ENCODE measurements at regions not wholly inside any gene's neighbourhood (a gene's known extent, or its start where the extent isn't known, plus 50 kb on each side); places are given as distances from the start of the nearest gene placed in this dataset.

DNA sequence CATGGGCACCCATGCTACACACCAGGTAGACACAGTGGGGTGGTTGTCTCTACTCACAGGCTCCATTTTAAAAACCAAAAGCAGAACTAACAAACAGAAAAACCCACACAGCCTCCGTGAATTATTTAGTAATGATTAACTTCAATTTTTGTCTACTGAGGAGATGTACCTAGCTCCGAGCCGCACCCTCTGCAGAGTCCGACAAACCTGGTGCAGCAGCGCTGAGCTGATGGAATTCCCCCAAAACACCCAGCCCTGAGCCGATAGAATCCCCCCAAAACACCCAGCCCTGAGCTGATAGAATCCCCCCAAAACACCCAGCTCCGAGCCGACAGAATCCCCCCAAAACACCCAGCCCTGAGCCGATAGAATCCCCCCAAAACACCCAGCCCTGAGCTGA lies 927.0 kb downstream of the BRD1 start:
- Mint-ChIP-seq H3K4me1 (no peaks in the 10 kb centered on the region), H3K4me3 (no peak overlapping the region), H3K27me3 (no peaks in the 10 kb centered on the region), H3K27ac (no peak overlapping the region), H3K9me3 (ENCODE audit: insufficient read depth) (no peaks in the 10 kb centered on the region)
- WGBS (ENCODE audit: insufficient coverage) = 88% methylated on average over 5 of the region's 9 CpGs
- H3K79me2 ChIP-seq (ENCODE audit: control insufficient read depth, insufficient read depth, low read length) = no peaks in the 10 kb centered on the region
- H3K9me3 ChIP-seq (ENCODE audit: control extremely low read depth in 1 of 3, control insufficient read depth in 2 of 3, insufficient read depth in 1 of 3, low read length in 2 of 3) = peaks cover 0 to 20% (median 0%) of the 10 kb centered on the region in 3 donors
- H2AFZ ChIP-seq (ENCODE audit: insufficient read depth, low read depth, low read length, poor library complexity, severe bottlenecking) = no peak overlapping the region
- POLR2A ChIA-PET = no interaction called here
- no peaks in the 10 kb centered on the region for H3K27me3 ChIP-seq (replicated peaks in 1 of 4; ENCODE audit: control extremely low read depth in 1 of 4, control insufficient read depth in 3 of 4, insufficient read depth in 4 of 4, low read length in 3 of 4)
- DNase-seq (no peak), ATAC-seq (ENCODE audit: low read depth) (no peak)
- TF ChIP-seq EZH2 (IDR thresholded peaks at IDR 0.05; ENCODE audit: borderline replicate concordance, insufficient read depth, low read depth, low read length, poor library complexity, severe bottlenecking) = no peak
- TF ChIP-seq, protein P1, sequence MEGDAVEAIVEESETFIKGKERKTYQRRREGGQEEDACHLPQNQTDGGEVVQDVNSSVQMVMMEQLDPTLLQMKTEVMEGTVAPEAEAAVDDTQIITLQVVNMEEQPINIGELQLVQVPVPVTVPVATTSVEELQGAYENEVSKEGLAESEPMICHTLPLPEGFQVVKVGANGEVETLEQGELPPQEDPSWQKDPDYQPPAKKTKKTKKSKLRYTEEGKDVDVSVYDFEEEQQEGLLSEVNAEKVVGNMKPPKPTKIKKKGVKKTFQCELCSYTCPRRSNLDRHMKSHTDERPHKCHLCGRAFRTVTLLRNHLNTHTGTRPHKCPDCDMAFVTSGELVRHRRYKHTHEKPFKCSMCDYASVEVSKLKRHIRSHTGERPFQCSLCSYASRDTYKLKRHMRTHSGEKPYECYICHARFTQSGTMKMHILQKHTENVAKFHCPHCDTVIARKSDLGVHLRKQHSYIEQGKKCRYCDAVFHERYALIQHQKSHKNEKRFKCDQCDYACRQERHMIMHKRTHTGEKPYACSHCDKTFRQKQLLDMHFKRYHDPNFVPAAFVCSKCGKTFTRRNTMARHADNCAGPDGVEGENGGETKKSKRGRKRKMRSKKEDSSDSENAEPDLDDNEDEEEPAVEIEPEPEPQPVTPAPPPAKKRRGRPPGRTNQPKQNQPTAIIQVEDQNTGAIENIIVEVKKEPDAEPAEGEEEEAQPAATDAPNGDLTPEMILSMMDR (IDR thresholded peaks at IDR 0.05) = no peak
- H3K4me2 ChIP-seq (replicated peaks; ENCODE audit: low read depth, low read length, poor library complexity, severe bottlenecking) = no peak overlapping the region
- no peak overlapping the region for H3K9ac ChIP-seq (ENCODE audit: low read length)
- H3K4me3 ChIP-seq (ENCODE audit: control extremely low read depth in 1 of 5, extremely low read depth in 1 of 5, insufficient read depth in 1 of 5, low read depth in 2 of 5, low read length in 4 of 5) = no peak overlapping the region
- H3K27ac ChIP-seq (ENCODE audit: low read length in 2 of 2) = no peak overlapping the region
- CTCF ChIA-PET = no interaction called here
- H3K36me3 ChIP-seq (replicated peaks in 1 of 2; ENCODE audit: control extremely low read depth in 1 of 2, control insufficient read depth in 1 of 2, extremely low read depth in 1 of 2, insufficient read depth in 2 of 2, low read length in 1 of 2) = no peaks in the 10 kb centered on the region
- no peaks in the 10 kb centered on the region for H3K4me1 ChIP-seq (ENCODE audit: control insufficient read depth in 2 of 2, insufficient read depth in 2 of 2, low read length in 2 of 2)
- no peaks in the 10 kb centered on the region for H4K20me1 ChIP-seq (ENCODE audit: control insufficient read depth, insufficient read depth, low read length, poor library complexity, severe bottlenecking)
- intact Hi-C loops (cut with micrococcal nuclease) = no loop called here

DNA sequence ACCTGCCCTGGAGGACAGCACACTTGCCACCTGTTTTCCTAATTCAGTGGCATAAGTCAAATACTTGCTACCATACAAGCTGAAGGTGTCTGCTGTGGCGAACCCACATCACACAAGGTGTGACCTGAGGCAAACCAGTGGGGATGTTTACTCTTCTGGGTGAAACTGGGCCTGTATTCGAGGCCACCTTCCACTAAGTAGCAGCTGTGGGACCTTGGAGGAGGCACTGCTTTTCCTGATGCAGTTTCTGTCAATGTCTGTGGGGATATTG lies 927.4 kb downstream of the BRD1 start:
- ChIA-PET CTCF (no interaction called here), POLR2A (no interaction called here)
- Mint-ChIP-seq H3K27me3 (no peaks in the 10 kb centered on the region), H3K9me3 (ENCODE audit: insufficient read depth) (no peaks in the 10 kb centered on the region), H3K27ac (no peak overlapping the region), H3K4me1 (no peaks in the 10 kb centered on the region), H3K4me3 (no peak overlapping the region)
- 70% methylated on average over 1 of the region's 2 CpGs for WGBS (ENCODE audit: insufficient coverage)
- Histone ChIP-seq H3K79me2 (ENCODE audit: control insufficient read depth, insufficient read depth, low read length) (no peaks in the 10 kb centered on the region), H3K9me3 (ENCODE audit: control extremely low read depth in 1 of 3, control insufficient read depth in 2 of 3, insufficient read depth in 1 of 3, low read length in 2 of 3) (peaks cover 0 to 20% (median 0%) of the 10 kb centered on the region in 3 donors), H2AFZ (ENCODE audit: insufficient read depth, low read depth, low read length, poor library complexity, severe bottlenecking) (no peak overlapping the region), H3K4me3 (ENCODE audit: control extremely low read depth in 1 of 5, extremely low read depth in 1 of 5, insufficient read depth in 1 of 5, low read depth in 2 of 5, low read length in 4 of 5) (no peak overlapping the region), H3K4me2 (replicated peaks; ENCODE audit: low read depth, low read length, poor library complexity, severe bottlenecking) (no peak overlapping the region), H3K4me1 (ENCODE audit: control insufficient read depth in 2 of 2, insufficient read depth in 2 of 2, low read length in 2 of 2) (no peaks in the 10 kb centered on the region), H3K9ac (ENCODE audit: low read length) (no peak overlapping the region), H4K20me1 (ENCODE audit: control insufficient read depth, insufficient read depth, low read length, poor library complexity, severe bottlenecking) (no peaks in the 10 kb centered on the region), H3K27me3 (replicated peaks in 1 of 4; ENCODE audit: control extremely low read depth in 1 of 4, control insufficient read depth in 3 of 4, insufficient read depth in 4 of 4, low read length in 3 of 4) (no peaks in the 10 kb centered on the region), H3K36me3 (replicated peaks in 1 of 2; ENCODE audit: control extremely low read depth in 1 of 2, control insufficient read depth in 1 of 2, extremely low read depth in 1 of 2, insufficient read depth in 2 of 2, low read length in 1 of 2) (no peaks in the 10 kb centered on the region), H3K27ac (ENCODE audit: low read length in 2 of 2) (no peak overlapping the region)
- intact Hi-C loops (cut with micrococcal nuclease) = no loop called here
- no peak for TF ChIP-seq EZH2 (IDR thresholded peaks at IDR 0.05; ENCODE audit: borderline replicate concordance, insufficient read depth, low read depth, low read length, poor library complexity, severe bottlenecking)
- TF ChIP-seq, protein P1 (IDR thresholded peaks at IDR 0.05) = no peak
- ATAC-seq (ENCODE audit: low read depth) = no peak
- no peak for DNase-seq
